ENCODE measurements at regions not wholly inside any gene's neighbourhood (a gene's known extent, or its start where the extent isn't known, plus 50 kb on each side); places are given as distances from the start of the nearest gene placed in this dataset.

GRCh38 chr20:1754749-1755148 is 97.2 kb upstream of the SIRPG start:
- no peak for TF ChIP-seq CTCF (IDR thresholded peaks at IDR 0.05; ENCODE audit: insufficient read depth, low read length, poor library complexity, severe bottlenecking)
- no peak for TF ChIP-seq EZH2phosphoT487 (conservative IDR thresholded peaks at IDR 0.05; ENCODE audit: low read length)
